DMS 273 (cell line): ENCODE measurements at regions not wholly inside any gene's neighbourhood (a gene's known extent, or its start where the extent isn't known, plus 50 kb on each side); places are given as distances from the start of the nearest gene placed in this dataset.
"Not testable (repeated sequence)": the region's sequence is repeated elsewhere in the genome, so short reads cannot be mapped to it uniquely, and the experiment has no call there.

ENCODE experiments used
- DNase-seq: peaks from one replicate; lab custom pipeline; 2025; ENCODE audit not compliant: unreplicated experiment; lab: John Stamatoyannopoulos, UW

DNA sequence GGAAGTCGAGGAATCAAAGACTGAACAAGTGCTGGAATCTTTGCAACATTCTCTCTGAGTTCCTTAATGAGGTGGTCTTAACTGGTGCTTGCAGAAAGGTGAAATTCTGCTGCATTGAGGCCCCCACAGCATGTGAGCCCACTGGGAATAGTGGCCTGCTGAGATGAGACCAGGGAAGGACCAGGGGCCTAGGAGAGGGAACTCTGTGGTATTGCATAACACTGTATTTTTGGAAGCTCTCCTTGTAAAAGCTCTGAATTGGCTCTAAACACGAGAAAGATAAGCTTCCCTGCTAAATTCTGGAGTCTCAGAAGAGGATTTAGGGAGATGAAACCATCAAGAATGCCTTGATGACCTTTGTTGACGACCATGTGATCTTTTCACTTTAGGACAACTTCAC, 100.4 kb upstream of the TSC22D1 start:
- DNase-seq, result no peak

DNA sequence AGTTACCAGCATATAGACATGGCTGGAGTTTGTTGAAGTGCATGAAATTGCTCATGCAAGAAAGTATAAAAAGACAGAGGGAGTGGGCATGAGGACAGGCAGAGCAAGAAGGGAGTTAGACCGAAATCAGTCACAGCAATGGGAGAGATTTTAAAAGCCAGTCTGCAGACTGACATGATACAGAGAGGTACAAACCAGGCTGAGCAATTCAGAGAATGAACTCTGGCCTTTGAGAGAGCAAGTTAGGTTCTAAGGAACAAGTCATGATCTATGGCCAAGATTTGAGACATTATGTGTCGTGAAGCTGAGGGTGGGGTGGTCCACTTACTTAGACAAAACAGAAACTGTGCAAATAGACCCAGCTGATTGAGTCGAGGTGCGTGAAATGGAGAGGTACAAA, 93.4 kb upstream of the TSC22D1 start:
- DNase-seq, result no peak

DNA sequence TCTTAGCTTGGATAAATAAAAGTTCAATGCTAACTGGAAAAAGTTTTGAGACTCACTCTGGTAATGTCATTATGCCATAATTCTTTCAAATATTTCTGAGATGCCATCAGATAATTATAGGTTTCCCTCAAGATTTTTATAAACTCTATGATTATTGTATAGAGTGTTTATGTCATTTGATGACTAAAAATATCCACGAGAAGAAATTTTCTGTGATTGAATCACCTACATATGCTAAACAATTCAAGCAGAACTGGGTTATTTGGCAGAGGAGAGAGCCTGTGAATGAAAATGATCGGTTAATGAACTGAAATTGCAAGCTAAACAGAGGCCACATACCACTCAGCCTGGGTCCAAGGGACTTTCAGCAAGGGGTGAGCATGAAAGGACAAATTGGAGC, 92.6 kb upstream of the TSC22D1 start:
- no peak for DNase-seq

DNA sequence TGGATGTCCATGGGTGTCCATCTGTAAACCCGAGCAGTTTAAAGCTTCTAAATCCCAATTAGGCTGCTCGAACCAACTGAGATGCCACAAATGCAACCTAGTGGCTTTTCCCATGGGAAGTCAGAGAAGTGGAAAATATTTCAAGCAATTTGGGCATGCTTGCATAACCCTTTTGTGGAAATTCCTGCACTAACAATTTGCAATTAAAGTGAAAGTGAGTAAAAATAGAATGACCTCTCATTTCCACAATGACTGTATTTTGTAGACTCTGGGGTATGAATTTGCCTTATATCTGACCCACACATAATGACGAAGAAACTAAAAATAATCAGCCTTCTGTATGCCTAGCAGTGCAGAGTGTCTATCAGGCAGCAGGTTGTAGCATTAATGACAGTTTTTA, 91.8 kb upstream of the TSC22D1 start:
- no peak for DNase-seq

DNA sequence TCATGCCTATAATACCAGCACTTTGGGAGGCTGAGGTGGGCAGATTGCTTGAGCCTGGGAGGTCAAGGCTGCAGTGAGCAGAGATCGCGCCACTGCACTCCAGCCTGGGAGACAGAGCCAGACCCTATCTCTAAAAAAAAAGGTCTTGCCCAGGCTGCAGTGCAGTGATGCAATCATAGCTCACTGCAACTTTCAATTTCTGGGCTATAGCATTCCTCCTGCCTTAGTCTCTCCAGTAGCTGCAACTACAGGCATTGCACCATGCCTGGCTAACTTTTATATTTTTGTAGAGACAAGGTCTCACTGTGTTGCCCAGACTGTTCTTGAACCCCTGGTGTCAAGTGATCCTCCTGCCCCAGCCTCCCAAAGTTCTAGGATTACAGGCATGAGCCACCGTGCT, 90.4 kb upstream of the TSC22D1 start:
- not testable (repeated sequence) for DNase-seq

DNA sequence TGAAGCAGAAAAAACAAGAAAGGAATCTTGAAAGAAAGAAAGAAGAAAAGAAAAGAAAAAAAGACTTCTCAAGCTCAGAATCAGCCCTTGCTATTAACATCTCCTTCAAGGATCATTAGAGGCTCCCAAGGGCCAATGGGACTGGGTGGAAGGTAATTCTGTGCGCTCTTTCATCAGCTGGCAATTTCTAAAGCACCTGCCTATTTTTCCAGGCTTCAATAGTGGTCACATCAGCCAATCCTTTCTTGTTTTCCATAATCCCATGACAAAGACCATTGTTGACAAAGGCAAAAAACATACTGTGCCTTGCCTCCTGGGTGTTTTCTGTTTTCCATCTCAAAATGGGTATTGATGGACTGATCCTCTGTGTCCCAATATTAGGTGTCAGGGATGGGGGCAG, 88.2 kb upstream of the TSC22D1 start:
- no peak for DNase-seq

DNA sequence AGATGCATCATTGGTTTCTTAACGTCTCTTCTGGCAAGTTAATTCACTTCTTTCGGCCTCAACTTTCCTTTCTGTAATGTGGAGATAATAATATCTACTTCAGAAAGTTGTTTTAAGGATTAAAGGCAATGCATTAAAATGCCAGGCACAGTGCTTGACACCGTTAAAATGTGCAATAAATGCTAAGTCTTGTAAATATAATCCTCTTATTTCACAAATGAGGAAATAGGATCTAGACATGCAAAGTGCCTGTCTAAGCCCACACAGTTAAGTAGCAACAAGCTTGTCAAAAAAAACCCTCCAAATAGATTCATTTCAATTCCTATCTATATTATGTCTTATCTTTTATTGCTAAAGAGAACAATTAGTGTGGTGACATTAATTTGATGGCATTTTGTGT, 86.4 kb upstream of the TSC22D1 start:
- DNase-seq, result no peak

DNA sequence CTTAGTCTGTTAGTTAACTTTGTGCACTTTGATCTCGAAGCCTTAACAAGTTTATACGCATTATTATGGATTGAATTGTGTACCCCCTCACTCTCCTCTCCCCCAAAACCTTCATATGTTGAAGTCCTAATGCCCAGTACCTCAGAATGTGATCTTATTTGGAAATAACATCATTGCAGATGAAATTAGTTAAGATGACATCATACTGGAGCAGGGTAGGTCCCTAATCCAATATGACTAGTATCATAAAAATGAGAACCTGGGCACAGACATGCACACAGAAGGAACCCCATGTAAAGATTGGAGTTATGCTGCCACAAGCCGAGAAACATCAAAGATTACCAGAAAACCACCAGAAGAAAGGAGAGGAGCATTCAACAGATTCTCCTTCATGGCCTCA, 85.8 kb upstream of the TSC22D1 start:
- DNase-seq, result no peak

DNA sequence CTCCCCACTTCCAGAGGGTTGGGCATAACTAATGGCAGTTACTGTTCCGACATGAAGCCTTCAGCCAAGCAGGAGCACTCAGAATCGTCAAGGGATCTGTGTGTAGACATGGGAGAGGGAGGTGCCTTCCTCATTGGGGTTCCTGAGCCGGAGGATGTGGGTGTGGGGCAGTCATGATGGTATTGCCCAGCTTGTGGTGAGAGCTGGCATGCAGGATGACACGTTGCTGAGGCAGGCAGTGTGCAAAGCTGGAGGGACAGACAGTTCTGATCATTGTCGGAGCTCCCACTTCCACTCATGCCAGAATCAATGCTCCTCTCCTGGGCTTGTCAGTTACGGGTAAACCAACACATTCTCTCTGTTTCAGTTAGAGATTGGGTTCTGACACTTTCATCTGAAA, 83.9 kb upstream of the TSC22D1 start:
- no peak for DNase-seq

DNA sequence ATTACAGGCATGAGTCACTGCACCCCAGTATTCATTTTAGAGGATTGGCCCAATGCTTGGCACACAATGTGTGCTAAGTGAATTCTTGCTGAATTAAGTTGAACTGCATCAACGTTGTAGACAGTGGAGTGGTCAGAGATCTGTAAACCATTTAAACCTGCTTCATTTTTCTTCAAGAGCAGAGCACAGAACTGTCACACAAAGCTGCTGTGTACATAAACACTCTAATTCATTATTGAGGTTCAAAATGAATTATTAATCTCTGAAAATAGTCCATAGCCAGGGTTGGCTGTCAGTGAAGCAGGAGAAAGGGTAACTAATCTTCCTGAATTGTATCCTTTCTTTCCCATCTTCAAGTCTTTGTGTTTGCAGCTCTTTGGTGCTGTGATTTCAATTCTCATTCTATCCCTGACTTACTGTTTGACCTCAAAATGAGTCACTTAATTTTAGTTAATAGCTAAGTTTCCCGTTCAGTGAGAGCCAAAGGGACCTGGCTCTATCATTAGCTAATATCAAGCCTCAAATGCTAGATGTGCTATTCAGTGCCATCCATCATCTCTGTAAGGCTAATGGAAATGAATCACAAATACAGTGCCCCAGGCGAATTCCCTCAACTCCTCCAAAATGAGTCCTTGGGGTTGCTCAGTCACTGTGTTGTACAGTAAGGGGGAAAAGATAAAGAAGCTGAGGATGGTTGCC, 77.0 kb upstream of the TSC22D1 start:
- DNase-seq, result no peak

DNA sequence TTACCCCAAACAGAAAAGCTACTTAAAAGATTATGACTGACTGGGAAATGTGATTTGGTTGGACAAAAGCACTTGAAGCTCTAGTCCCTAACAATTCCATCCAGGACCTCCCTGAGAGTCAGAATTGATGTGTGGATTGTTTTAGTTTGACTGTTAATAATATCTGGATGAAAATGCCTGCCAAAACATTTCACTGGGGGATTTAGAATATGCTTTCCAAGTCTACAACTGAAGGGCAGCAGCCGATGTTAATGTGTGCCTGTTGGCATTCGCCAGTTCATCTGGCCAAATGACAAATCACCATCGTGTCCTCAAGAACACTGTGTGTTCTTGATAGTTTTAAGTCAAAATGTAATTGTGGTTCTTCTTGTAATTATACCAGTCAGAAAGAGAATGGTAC, 76.0 kb upstream of the TSC22D1 start:
- DNase-seq, result no peak

DNA sequence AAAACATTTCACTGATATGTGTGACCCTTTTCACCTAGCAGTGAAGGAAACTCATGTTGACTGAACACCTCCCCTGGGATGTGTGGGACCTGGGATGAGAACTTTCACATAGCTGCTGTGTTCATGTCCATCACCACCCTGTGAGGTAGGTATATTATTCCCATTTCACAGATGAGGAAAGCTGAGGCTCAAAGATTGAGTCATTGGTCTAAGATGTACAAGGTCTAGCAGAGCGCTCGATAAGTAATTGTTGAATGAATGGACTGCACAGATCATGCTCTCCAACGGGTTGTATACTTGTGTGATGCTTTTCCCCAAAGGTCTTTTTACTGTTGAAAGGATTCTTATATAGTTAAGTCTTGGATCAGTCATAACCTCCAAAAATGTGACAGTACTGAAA, 75.6 kb upstream of the TSC22D1 start:
- no peak for DNase-seq

DNA sequence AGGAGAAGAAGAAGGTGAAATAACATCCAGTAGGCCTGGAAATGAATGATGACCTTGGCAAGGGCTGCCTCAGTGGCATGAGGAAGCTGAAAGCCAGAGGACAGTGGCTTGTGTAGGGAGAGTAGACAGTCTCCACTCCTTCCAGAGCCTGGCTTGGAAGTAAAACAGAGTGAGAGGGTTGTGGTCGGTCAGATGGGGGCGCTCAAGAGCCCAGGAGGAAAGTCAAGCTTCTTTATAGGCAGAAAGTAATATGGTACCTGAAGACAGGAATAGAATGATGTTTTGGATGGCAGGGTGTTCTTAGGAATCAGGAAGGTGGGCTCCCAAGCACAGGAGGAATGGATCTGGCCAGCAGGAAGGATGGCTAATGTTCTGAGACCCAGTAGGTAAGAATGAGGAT, 75.1 kb upstream of the TSC22D1 start:
- DNase-seq, result peak; percentile 9

DNA sequence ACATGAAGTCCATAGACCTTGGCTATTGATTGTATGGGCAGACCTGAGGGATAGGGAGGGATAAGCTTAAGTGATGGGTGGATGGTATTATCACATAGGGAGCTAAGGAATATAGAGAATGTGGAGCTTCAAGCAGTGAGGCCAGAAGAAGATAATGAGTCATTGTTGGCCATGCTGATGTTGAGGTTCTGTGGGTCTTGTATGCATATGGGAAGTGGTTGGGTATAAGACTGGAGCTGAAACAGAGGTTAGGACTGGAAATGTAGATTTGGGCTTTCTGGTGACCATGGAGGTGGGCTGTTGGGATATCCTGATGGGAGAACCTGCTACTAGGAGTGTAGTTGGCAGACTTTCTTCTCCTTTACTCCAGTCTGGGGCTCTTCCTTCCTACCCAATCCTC, 73.7 kb upstream of the TSC22D1 start:
- no peak for DNase-seq

DNA sequence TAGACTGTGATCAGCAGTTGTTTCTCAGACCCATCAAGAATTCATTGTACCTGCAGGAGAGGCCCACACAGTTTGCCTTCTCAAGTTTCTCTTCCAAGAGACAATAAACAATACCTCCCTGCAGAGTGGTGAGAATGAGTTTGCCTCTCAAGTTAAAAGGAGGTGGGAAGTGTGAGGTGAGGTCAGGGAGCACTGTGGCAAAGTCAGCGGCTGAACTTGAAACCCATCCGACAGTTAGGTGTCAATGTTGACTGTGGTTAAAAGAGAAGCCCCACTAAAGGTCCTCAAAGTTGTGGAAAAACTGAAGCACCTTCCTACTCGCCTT, 72.9 kb upstream of the TSC22D1 start:
- no peak for DNase-seq

DNA sequence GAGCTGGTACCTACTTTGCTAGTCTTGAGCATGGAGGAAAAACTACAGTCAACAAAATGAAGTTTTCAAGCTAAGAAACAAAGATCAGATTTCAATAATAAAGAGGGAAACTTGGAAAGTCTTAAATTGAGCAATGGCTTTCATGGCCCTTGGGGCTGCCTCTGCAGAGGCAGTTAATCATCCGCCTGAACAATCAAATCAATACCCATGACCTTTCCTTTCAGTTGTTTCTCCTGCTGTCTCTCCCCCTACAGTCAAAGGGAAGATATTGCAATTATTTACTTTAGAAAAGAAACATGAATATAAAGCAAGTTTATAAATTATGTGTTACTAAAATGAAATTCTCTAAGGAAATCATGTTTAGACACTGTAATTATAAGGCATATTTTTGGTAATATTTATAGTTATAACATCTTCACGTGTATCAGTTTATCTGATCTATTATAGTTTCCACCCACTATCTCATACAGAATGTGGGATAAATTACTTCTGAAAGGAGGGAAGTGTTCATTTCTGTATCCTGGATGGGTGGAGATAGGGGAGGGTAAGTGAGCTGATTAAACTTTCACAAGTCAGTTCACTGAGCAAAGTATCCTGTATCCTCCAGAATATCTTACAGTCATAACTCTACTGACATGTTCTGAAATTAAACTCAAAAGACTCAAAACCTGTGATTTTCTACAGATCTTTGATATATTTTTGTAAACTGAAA, 72.4 kb upstream of the TSC22D1 start:
- peak; percentile 2 for DNase-seq

DNA sequence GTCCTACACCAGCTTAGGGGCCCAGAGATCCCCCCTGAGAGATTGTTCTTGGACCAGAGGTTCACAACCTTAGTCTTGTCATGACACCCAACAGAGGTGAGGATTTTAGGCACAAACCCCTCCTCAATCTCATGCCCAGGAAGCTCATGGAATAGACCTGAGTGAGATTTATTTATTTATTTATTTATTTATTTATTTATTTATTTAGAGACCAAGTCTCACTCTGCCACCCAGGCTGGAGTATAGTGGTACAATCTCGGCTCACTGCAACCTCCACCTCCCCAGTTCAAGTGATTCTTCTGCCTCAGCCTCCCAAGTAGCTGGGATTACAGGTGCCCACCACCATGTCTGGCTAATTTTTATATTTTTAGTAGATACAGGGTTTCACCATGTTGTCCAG, 71.4 kb upstream of the TSC22D1 start:
- not testable (repeated sequence) for DNase-seq

DNA sequence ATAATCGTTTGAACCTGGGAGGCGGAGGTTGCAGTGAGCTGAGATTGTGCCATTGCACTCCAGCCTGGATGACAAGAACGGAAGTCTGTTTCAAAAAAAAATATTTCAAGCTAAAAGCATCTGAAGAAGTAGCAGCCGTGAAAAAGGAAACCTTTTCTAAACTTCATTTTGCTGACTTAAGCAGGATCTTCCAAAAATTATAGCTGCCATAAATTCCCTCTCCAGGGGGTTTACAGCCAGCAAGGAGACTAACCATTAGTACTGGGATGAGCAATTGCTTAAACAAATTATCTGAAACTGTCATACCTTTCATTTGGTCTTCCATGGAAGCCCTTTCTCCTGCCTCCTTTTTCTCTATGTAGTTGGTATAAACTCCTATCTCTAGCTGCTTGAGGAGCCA, 69.9 kb upstream of the TSC22D1 start:
- DNase-seq, result no peak

DNA sequence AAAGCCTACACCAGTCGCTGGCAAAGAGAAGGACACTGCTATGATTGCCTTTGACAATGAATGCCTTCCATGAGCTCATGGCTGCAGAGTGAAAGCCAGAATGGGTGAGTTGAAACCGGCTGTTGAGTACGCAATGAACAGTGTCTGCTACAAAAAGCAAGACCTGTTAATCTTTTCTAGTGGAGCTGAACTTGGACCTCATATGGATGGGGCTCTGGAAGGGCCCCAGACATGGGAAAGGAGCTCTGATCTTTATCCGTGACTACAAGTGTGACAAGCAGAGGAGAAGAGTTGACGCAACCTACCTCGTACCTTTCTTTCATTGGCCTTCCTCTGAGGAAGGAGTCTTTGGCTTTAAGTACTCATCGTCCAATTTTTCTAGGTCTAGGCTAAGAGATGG, 67.1 kb upstream of the TSC22D1 start:
- DNase-seq, result no peak

DNA sequence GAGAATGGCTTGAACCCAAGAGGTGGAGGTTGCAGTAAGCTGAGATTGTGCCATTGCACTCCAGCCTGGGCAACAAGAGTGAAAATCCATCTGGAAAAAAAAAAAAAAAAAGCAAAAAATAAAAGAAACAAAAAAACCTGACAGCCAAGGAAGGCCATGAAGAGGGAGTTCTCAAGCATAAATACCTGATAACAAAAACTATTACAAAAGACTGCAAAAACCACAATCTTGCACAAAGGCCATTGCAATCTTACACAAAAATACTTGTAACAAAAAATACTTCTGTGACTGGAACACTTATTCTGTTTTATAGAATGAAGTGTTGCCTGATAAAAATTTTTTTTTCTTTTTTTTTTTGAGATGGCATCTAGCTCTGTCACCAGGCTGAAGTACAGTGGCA, 61.5 kb upstream of the TSC22D1 start:
- DNase-seq, result no peak

DNA sequence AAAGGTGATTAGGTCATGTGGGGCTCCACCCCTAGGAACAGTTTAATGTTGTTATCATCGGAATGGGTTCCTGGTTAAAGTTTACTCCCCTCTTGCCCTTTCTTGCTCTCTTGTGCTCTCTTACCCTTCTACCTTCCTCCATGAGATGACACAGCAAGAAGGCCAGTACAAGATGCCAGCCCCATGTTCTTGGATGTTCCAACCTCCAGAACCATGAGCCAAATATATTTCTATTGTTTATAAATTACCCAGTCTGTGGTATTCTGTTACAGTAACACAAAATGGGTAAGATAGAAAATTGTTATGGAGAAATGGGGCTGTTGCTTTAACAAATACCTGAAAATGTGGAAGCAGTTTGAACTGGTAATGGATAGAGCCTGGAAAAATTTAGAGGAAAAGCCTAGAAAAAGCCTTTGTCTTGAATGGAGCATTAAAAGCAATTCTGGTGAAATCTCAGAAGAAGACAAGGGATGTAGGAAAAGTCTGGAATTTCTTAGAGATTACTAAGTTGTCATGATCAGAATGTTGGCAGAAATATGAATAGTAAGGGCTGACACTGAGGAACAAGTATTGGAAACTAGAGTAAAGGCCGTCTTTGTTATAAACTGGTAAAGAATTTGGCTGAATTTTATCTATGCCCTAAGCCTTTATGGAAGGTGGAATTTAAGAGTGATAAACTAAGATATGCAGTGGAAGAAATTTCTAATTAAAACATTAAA, 53.5 kb upstream of the TSC22D1 start:
- no peak for DNase-seq

DNA sequence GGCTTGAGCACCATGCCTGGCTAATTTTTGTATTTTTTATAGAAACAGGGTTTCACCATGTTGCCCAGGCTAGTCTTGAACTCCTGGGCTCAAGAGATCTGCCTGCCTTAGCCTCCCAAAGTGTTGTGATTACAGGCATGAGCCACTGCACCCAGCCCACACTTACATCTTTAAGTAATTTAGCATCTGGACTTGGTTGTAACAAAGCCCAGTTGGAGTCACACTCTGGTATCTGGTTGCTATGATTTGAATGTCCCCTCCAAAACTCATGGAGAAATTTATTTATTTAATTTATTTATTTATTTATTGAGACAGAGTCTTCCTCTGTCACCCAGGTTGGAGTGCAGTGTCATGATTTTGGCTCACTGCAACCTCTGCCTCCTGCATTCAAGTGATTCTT, 52.7 kb upstream of the TSC22D1 start:
- not testable (repeated sequence) for DNase-seq
